GM21367 (cell line): ENCODE measurements at regions not wholly inside any gene's neighbourhood (a gene's known extent, or its start where the extent isn't known, plus 50 kb on each side); places are given as distances from the start of the nearest gene placed in this dataset.
"Not testable (repeated sequence)": the region's sequence is repeated elsewhere in the genome, so short reads cannot be mapped to it uniquely, and the experiment has no call there.

Experiments
- ATAC-seq: cut with Tn5 transposase; IDR thresholded peaks from one replicate; pipeline ENCODE4 v1.9.1; 2021; ENCODE audit not compliant: unreplicated experiment

DNA sequence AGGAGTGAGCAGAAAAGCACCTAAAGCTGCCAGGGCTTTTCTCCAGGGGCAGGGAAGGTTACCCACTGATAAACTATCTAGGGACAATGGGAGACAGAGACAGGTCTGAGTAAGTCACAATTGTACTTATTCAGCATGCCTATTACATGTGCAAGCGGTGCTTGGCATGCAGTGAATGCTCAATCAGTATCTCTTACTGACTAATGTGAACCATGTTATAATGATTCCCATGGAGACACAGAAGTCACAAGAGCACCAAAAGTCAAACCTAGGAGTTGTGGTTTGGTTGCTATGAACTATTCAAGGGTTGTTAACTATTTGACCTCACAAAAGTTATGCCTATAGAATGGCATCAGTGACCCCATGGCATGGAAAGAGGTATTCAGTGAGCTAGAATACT lies 50.0 kb upstream of the RASGRP1 start:
- no peak for ATAC-seq

DNA sequence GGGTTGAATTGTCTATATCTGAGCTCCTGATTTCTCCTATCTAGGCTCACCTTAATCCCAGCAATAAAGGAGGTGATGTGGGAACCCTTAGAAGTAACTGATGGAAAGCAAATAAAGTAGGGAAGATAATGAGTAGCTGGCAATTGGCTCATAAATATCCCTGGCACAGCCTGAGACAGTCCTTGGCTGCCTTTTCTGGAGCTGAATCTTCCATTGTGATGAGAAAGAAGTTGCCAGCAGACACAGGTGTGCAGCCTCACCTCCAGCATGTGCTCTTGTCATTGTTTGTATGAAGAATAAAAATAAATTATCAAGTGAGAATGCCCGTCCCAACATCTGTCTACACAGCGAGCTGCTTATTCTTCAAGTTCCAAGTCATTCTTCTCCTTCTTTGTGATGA lies 53.2 kb upstream of the RASGRP1 start:
- no peak for ATAC-seq

DNA sequence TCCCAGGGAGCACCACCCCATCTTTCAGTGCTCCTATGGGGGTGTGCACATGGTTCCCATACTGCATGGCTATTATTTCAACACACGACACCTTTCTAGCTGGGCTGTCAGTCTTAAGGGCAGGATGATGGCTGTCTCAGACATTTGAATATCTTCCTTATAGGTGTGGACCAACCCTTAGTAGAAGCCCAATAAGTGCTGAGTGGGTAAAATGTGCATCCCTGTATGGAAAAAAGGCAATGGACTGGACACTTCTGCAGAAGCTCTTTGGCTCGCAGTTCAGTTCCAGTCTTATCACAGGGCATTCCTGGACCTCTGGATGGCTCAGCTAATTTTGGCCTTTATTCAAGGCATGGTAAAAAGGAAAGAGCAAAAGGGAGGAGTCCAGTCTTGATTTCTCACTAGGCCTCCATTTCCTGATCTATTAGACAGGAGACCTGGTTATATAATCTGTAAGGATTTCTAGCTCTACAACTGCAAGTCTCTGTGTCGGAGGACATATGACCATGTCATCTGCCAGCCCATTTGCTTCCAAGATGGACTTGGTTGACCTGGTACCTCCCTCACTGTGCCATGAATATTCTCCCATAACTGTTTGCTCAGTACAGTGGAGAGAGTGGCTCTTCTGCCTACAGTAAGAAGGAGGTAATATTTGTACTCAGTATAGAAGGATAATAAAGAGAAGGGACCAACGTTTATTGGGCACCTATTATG lies 53.8 kb upstream of the RASGRP1 start:
- no peak for ATAC-seq

DNA sequence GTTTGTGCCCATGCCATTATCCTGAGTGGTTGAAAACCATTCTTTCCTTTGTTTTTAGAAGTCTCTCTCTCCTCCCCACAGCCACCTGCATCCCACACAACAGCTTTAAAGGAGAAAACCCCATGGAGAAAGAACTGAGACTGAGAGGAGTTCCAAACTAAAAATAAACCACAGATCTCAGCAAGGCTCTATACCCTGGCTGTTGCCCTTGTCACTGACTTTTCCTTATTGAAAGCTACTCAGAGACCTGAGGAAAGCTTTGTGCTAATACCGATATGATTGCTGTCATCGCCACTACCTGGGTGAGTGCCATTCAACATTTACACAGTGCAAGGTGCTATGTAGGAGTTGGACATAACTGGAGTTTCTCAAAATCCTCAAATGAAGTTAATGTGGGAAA lies 55.5 kb upstream of the RASGRP1 start:
- ATAC-seq: no peak

DNA sequence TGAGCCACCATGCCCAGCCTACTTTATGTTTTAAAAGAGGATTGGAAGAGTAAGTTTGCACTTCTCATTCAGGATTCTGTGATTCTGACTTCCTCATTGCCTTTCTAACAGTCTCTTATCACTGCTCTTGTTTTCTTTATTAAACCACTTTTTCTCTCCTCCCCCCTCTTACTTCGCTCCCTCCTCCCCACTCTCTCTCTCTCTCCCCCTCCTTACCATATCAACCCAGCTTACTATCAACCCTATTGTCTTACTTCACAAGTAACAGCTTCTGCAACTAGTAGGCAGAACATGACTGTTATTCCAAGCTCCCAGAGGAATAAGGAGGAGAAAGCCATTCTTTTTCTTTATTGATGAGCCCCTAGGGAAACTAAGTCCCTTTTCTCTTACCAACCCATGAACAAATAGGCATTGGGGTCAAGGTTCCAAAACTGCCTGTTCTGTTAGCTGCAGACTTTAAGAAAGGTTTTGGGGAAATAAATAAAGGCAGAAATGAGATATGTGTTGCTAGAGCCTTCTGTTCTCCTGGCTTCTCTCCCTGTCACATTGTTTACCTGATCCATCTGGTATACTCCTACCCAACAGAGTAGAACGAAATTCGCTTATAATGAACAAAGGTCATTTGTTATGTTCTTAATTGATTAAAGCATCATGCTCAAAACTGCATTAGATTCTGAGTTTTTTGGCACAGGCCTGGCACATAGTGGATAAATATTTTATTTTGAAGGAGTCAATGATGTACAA lies 56.4 kb upstream of the RASGRP1 start:
- ATAC-seq: no peak

DNA sequence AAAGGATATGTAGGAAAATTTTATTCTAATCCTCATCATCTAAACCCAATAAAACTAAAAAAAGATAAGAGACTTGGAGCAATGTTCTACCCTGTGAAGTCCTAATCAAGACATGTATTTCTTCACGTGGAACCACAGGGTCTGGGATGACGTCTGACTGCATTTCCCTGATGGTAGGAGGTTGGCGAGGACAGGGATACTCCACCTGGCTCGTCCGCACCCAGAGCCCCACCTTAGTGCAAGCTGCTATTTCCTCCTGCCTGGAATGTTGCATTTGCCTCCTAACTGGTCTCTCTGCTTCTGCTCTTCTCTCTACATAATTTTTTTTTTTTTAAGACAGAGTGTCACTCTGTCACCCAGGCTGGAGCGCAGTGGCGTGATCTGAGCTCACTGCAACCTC lies 57.7 kb upstream of the RASGRP1 start:
- no peak for ATAC-seq

DNA sequence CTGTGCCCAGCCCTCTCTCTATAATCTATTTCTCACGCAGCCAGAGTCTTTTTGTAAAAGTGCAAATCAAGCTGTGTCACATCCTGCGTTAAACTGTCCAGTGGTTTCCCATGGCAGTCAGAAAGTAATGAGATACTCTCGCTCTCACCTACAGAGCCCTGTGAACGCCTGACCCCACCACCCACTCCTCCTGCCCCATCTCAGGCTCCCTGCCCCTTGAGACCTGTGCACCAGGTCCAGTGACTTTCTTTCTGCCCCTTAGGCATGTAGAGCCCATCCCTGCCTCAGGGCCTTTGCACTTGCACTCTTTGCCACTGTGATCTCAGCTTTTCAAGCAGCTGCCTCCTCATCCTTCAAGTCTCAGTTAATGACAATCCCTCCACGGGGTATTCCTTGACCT lies 58.3 kb upstream of the RASGRP1 start:
- no peak for ATAC-seq

DNA sequence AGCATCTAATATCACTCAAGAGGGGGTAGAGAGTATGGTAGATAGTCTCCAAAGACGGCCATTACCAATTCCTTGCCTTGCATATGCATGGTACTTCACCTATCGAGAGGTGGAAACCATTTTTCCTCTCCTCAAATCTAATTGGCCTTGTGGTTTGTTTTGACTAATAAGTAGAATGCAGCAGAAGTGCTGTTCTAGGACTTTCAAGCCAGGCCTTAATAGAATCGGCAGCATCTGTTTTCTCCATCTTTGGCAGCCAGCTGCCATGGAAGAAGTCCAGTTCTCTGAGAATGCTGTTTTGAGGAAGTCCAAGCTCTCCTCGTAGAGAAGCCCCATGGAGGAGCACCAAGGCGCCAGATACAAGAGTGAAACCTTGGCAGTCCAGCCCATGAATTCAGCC lies 59.1 kb upstream of the RASGRP1 start:
- no peak for ATAC-seq

DNA sequence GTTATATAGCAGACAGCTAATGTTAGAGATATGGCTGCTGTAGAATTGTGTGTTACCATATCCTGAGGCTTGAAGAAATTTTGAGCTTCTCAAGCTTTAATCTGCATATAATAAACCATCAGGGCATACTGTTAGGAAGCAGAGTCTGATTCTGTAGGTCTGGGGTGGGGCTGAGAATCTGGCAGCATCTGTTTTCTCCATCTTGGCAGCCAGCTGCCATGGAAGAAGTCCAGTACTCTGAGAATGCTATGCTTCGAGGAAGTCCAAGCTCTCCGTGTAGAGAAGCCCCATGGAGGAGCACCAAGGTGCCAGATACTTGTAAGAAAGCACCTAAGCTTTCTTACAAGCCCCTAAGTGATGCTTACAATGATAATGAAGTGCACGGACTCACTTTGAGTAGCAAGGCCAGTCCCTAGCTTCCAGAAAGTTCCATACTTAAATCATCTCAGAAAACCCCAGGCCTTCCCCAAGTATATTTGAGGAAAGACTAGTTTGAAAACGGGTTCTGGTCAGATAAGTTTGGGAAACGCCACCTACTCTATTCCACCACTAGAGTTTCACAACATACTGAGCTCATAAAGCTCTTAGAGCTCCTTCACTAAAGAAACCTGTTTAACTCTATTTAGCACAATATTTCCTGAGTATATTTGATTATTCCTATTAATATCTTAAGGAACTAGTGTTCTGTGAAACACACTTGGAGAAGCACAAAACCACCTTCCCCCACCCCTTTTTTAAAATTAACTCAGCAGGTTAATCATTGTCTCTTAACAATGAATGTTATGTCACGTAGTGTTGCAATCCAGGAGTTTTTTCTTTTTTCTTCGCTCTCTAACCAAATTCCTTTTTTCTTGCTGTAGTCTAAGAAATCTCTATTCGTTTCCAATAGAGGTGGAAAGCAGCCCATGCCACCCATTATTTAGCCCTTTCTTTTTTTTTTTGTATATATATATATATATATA lies 59.9 kb upstream of the RASGRP1 start:
- ATAC-seq: no peak

DNA sequence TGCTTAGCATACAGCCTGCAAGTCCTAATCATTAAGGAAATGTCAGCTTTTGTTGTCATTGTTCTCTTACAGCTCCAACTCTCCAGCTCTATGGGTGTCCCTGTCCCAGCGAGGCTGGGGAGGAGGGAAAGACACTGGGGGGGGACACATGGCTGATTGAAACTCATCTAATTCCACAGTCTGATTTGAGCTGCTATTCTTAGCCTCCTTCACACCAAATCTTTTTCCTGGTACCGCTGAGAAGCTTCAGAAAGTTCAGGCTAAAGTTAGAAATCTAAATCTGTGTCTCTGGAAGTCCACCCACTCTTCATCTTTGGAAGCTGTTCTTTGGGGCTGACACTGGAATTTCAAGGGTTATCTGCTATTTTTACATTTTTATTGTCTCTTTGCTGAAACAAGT lies 61.3 kb upstream of the RASGRP1 start:
- no peak for ATAC-seq

DNA sequence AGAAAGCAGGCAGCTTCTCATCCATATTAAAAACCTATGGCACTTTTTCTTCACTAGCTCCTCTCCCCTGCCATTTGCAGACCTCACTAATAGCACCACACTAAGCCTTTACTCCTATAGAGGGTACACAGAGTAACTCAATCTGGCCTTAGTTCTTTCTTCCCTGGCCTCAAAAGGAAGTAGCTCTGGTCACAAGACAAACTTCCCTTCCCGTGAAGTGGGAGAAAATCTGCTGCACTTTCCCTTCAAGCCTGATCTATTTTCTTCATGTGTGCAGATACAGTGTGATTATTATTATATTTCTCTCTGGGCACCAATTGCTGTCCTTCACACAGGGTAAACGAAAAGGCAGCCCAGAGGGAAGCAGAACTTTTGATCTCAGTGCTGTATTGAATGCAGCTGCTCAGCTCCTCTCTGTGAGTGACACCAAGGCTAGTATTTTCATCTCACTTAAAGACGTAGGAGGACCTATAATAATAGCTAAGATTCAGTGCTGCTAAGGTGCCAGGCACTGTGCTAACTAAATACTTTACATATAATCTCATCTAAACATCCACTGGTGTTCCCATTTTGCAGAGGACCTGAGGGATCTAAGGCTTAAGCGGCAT lies 61.9 kb upstream of the RASGRP1 start:
- ATAC-seq: no peak

DNA sequence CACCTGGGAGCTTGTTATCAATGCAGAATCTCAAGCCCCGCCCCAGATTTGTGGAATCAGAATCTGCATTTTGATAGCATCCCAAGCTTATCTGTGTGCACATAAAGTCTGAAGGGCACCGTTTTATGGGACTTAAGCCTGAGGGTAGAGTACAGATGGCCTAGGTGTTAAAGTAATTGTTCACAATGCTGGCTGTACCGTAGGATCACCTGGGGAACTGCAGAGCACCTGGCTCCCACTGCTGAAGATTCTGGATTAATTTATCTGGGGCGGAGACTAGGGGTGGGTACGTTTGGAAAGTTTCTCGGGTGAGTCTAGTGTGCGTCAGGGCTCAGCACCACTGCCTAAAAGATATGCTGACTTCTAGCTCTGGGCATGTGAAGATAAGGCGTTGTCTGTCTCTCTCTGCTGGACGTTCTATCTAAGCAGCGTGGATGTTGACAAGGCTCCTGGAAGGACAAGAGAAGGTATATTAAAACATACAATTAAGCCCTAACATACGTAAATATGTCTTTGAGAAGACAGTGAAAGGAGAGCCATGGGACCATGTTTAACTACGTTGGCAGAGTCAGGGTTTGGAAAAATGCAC lies 63.2 kb upstream of the RASGRP1 start:
- no peak for ATAC-seq

DNA sequence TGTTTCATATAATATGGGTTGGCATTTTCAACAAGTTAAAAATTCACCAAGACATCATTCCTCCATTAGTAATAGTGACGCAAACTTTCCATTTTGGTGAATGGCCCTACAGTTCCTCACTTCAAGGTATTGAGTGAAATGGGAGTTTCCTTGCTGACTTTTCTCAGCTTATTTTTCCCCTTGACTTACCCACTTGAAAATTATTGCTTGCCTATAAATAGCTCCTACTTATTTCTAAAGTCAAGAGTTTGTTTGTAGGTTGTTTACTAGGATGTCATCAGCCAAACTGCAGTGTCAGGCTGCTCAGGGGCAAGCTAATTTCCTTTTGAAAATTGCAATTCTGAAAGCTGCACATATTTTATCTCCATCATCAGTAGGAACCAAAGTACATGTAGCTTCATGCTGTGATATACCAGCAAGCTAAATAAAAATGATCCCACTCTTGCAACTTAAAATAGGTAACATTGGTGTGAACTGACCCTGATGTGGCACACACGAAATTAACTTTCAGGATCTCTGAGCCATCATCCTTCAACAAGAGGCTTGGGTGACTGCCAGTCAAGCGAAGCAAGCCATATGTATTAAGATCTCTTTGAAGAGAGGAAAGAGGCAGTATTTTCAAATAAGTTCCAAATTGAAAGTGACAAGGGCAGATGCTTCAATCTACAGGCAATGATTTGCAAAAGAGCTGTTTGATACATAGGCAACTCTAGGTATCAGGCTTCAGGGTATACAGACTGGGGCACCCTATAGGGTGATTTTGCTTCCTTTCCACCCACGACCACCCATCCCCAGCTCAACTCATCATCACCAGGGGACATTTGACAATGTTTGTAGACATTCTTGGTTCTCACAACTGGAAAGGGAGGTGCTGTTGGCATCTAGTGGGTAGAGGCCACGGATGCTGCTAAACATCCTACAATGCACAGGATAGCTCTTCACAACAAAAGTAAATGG lies 66.8 kb upstream of the RASGRP1 start:
- ATAC-seq: no peak

DNA sequence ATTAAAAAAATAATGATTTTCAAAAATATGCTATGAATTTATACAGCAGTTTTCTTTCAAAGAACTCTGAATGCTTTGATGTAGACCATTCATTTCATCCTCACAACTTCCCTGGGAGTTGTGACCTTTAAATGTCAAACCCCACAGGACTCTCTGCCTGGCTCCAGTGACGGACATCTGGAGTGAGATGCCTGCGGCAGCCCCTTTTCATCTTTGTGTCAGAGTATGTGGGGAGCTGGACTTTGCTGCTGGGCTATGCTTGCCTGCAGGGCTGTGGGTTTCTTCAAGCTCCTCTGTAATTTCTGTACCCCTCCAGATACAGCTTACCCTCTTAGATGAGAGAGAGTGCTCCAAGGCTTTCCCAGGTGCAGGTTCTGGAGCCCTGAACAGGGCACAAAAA lies 70.6 kb upstream of the RASGRP1 start:
- ATAC-seq: no peak

DNA sequence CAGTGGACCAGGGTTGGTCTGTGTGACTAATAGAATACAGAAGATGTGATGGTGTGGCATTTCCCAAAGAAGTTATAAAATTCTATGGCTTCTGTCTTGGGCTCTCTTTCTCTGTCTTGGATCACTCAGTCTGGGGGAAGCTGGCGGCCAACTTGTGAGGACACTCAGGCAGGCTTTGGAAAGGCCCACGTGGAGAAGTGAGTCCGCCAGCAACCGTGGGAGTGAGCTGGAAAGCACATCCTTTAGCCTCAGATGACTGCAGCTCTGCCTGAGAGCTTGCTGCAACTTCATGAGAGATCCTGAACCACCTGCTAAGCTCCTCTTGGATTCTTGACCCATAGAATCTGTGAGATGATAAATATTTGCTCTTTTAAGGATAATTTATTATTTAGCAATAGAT lies 72.0 kb upstream of the RASGRP1 start:
- no peak for ATAC-seq

DNA sequence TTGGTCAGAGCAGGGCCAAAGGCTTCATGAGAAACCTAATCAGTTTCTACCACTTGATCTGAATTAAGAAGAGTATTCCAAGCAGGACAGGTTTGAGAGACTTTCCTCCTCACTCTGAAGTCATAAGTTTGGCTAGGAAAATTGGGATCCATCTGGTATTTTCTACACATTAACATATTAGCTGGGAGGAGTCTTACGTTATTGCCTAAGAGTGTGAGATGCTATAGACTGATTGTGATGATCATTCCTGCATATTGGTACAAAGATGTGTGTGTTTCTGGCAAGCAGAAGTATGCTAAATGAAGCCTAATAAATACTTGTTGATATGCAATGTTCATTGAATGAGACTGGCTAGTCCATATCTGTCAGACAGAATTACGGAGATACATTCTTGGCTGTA lies 73.5 kb upstream of the RASGRP1 start:
- ATAC-seq: no peak

DNA sequence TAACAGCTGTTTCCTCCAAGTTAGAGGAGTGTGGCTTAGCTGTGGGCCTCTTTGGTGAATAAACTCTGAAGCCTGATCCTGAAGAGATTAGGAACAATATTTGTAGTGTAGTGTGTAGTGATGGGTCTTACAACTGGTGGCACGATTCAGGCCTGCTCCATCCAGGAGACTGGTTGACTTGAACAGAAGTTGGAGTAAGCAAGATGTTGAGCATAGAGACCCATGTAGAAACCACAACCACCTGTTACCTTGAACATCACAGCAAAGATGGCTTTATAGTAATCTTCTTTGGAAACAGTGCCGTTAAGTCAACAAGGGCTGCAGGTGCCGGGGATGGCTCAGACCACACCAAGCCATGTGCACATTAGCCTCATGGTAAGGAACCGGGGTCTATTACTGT lies 74.2 kb upstream of the RASGRP1 start:
- no peak for ATAC-seq

DNA sequence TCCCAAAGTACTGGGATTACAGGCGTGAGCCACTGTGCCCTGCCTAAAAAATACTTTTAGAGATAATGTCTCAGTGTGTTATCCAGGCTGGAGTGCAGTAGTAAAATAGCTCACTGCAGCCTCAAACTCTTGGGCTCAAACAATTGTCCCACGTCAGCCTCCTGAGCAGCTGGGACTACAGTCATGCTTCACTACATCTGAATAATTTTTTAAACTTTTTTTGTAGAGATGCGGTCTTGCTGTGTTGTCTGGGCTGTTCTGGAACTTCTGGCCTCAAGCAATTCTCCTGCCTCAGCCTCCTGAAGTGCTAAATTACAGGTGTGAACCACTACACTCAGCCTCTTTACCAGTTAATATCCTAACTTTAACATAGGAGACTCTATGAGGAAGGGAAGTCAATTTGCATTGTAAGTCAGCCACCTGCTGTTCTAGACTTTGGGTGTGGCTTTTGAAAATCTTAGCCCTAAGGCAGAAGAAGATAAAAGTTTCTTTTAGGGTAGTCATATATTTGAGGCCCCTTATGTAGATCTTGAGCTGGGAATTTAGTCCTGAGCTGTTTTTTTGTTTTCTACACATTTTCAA lies 78.2 kb upstream of the RASGRP1 start:
- no peak for ATAC-seq

DNA sequence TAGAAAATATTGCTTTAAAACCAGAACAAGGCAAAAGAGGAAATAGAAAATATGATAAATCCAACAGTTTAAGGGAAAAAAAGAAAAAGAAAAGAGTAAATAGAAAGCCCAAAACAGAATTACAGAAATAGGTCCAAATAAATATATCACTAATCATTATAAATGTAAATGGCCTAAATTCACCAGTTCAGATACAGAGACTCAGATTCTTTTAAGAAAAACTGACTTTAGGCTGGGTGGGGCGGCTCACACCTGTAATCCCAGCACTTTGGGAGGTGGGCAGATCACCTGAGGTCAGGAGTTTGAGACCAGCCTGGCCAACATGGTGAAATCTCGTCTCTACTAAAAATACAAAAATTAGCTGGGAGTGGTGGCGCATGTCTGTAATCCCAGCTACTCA lies 79.7 kb upstream of the RASGRP1 start:
- ATAC-seq: not testable (repeated sequence)
